UCSD-AML1 (cell line): ENCODE measurements at regions not wholly inside any gene's neighbourhood (a gene's known extent, or its start where the extent isn't known, plus 50 kb on each side); places are given as distances from the start of the nearest gene placed in this dataset.
"Not testable (repeated sequence)": the region's sequence is repeated elsewhere in the genome, so short reads cannot be mapped to it uniquely, and the experiment has no call there.

ENCODE experiments used
- DNase-seq: peaks from one replicate; lab custom pipeline; 2025; ENCODE audit not compliant: unreplicated experiment; lab: John Stamatoyannopoulos, UW

- DNase-seq: no peak
Observed at GRCh38 chr10:2212244-2212834, 475.0 kb upstream of the ADARB2 start.

GRCh38 chr10:2210088-2210487 is 472.8 kb upstream of the ADARB2 start:
- DNase-seq: no peak

- no peak for DNase-seq
Observed at GRCh38 chr10:2208106-2208505, 470.8 kb upstream of the ADARB2 start.

- no peak for DNase-seq
Observed at GRCh38 chr10:2207246-2207922, 470.1 kb upstream of the ADARB2 start.

GRCh38 chr10:2205406-2205805 is 468.1 kb upstream of the ADARB2 start:
- no peak for DNase-seq

- DNase-seq: no peak
Observed at GRCh38 chr10:2202401-2202800, 465.1 kb upstream of the ADARB2 start.

- DNase-seq: no peak
Observed at GRCh38 chr10:2201534-2202099, 464.3 kb upstream of the ADARB2 start.

- DNase-seq: no peak
Observed at GRCh38 chr10:2197663-2198062, 460.3 kb upstream of the ADARB2 start.

- DNase-seq: no peak
Observed at GRCh38 chr10:2196272-2196671, 458.9 kb upstream of the ADARB2 start.

- not testable (repeated sequence) for DNase-seq
Observed at GRCh38 chr10:2189356-2189755, 452.0 kb upstream of the ADARB2 start.

- no peak for DNase-seq
Observed at GRCh38 chr10:2188371-2188770, 451.0 kb upstream of the ADARB2 start.

- DNase-seq: no peak
Observed at GRCh38 chr10:2173327-2173726, 436.0 kb upstream of the ADARB2 start.

- DNase-seq: no peak
Observed at GRCh38 chr10:2165771-2166460, 428.6 kb upstream of the ADARB2 start.

GRCh38 chr10:2150288-2150687 is 413.0 kb upstream of the ADARB2 start:
- DNase-seq: no peak

GRCh38 chr10:2145926-2146478 is 408.7 kb upstream of the ADARB2 start:
- DNase-seq: peak; percentile 39

GRCh38 chr10:2145491-2145890 is 408.2 kb upstream of the ADARB2 start:
- DNase-seq: peak; percentile 21

GRCh38 chr10:2144584-2144983 is 407.3 kb upstream of the ADARB2 start:
- DNase-seq: no peak

- DNase-seq: peak; percentile 49
Observed at GRCh38 chr10:2143213-2143835, 406.0 kb upstream of the ADARB2 start.

GRCh38 chr10:2139746-2140145 is 402.4 kb upstream of the ADARB2 start:
- DNase-seq: no peak

GRCh38 chr10:2137549-2138174 is 400.3 kb upstream of the ADARB2 start:
- DNase-seq: peak; percentile 41
